ENCODE measurements at regions not wholly inside any gene's neighbourhood (a gene's known extent, or its start where the extent isn't known, plus 50 kb on each side); places are given as distances from the start of the nearest gene placed in this dataset.

- no peak for TF ChIP-seq CTCF (conservative IDR thresholded peaks at IDR 0.05; ENCODE audit: control insufficient read depth, insufficient read depth, low read depth, low read length)
- no peak overlapping the region for H3K4me3 ChIP-seq (ENCODE audit: control insufficient read depth, low read depth, low read length)
- DNase-seq (ENCODE audit: low read depth) = no peak
Observed at GRCh38 chrX:97841544-97842179, 958.0 kb downstream of the RPA4 start.

GRCh38 chrX:97842468-97843199 is 958.9 kb downstream of the RPA4 start:
- no peak overlapping the region for H3K4me3 ChIP-seq (ENCODE audit: control insufficient read depth, low read depth, low read length)
- TF ChIP-seq CTCF (conservative IDR thresholded peaks at IDR 0.05; ENCODE audit: control insufficient read depth, insufficient read depth, low read depth, low read length) = no peak
- no peak for DNase-seq (ENCODE audit: low read depth)

GRCh38 chrX:97843200-97843811 is 959.6 kb downstream of the RPA4 start:
- H3K4me3 ChIP-seq (ENCODE audit: control insufficient read depth, low read depth, low read length) = no peak overlapping the region
- no peak for TF ChIP-seq CTCF (conservative IDR thresholded peaks at IDR 0.05; ENCODE audit: control insufficient read depth, insufficient read depth, low read depth, low read length)
- no peak for DNase-seq (ENCODE audit: low read depth)

GRCh38 chrX:97844161-97844560 is 960.5 kb downstream of the RPA4 start:
- no peak for DNase-seq (ENCODE audit: low read depth)
- no peak for TF ChIP-seq CTCF (conservative IDR thresholded peaks at IDR 0.05; ENCODE audit: control insufficient read depth, insufficient read depth, low read depth, low read length)
- H3K4me3 ChIP-seq (ENCODE audit: control insufficient read depth, low read depth, low read length) = no peak overlapping the region

- no peak overlapping the region for H3K4me3 ChIP-seq (ENCODE audit: control insufficient read depth, low read depth, low read length)
- TF ChIP-seq CTCF (conservative IDR thresholded peaks at IDR 0.05; ENCODE audit: control insufficient read depth, insufficient read depth, low read depth, low read length) = no peak
- no peak for DNase-seq (ENCODE audit: low read depth)
Observed at GRCh38 chrX:97844943-97845342, 961.2 kb downstream of the RPA4 start.

GRCh38 chrX:97845451-97845850 is 961.7 kb downstream of the RPA4 start:
- DNase-seq (ENCODE audit: low read depth) = no peak
- no peak for TF ChIP-seq CTCF (conservative IDR thresholded peaks at IDR 0.05; ENCODE audit: control insufficient read depth, insufficient read depth, low read depth, low read length)
- no peak overlapping the region for H3K4me3 ChIP-seq (ENCODE audit: control insufficient read depth, low read depth, low read length)
